Coronary artery (tissue), 2 donors: ENCODE measurements at regions not wholly inside any gene's neighbourhood (a gene's known extent, or its start where the extent isn't known, plus 50 kb on each side); places are given as distances from the start of the nearest gene placed in this dataset.

Source experiments
- DNase-seq: peaks from one replicate; pipeline ENCODE4 v3.0.0-alpha.2; 2017; ENCODE audit warnings: low spot score
- H3K27ac ChIP-seq, 2 donors: fragments of 200-600 bp; sonication (generic); one replicate each; pipeline ENCODE4 v1.5.1; 2016 to 2019
- H3K4me3 ChIP-seq: fragments of 200-600 bp; sonication (generic); 2 replicates; pipeline ENCODE4 v1.5.1; 2016; ENCODE audit warnings: mild to moderate bottlenecking, moderate library complexity
- TF ChIP-seq, protein P1 (sequence below): fragments of 200-600 bp; sonication (generic); IDR thresholded peaks from one replicate; pipeline ENCODE4 v1.5.1; 2019; ENCODE audit warnings: antibody characterized with exemption

GRCh38 chr11:90668502-90668901 is 445.7 kb upstream of the CHORDC1 start:
- TF ChIP-seq, protein P1, sequence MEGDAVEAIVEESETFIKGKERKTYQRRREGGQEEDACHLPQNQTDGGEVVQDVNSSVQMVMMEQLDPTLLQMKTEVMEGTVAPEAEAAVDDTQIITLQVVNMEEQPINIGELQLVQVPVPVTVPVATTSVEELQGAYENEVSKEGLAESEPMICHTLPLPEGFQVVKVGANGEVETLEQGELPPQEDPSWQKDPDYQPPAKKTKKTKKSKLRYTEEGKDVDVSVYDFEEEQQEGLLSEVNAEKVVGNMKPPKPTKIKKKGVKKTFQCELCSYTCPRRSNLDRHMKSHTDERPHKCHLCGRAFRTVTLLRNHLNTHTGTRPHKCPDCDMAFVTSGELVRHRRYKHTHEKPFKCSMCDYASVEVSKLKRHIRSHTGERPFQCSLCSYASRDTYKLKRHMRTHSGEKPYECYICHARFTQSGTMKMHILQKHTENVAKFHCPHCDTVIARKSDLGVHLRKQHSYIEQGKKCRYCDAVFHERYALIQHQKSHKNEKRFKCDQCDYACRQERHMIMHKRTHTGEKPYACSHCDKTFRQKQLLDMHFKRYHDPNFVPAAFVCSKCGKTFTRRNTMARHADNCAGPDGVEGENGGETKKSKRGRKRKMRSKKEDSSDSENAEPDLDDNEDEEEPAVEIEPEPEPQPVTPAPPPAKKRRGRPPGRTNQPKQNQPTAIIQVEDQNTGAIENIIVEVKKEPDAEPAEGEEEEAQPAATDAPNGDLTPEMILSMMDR, result no peak
- no peak for DNase-seq
- Histone ChIP-seq H3K4me3 (no peak overlapping the region), H3K27ac (no peak overlapping the region)

- no peak for DNase-seq
- Histone ChIP-seq H3K27ac (no peak overlapping the region), H3K4me3 (no peak overlapping the region)
- TF ChIP-seq, protein P1, result no peak
Measured at GRCh38 chr11:90661233-90661632, 438.4 kb upstream of the CHORDC1 start.

- TF ChIP-seq, protein P1, result no peak
- Histone ChIP-seq H3K27ac (no peak overlapping the region), H3K4me3 (no peak overlapping the region)
- DNase-seq, result no peak
Measured at GRCh38 chr11:90656171-90656570, 433.3 kb upstream of the CHORDC1 start.

- DNase-seq, result no peak
- H3K27ac ChIP-seq, result no peak overlapping the region
- no peak overlapping the region for H3K4me3 ChIP-seq
- TF ChIP-seq, protein P1, result no peak
Measured at GRCh38 chr11:90650153-90650552, 427.3 kb upstream of the CHORDC1 start.

DNA sequence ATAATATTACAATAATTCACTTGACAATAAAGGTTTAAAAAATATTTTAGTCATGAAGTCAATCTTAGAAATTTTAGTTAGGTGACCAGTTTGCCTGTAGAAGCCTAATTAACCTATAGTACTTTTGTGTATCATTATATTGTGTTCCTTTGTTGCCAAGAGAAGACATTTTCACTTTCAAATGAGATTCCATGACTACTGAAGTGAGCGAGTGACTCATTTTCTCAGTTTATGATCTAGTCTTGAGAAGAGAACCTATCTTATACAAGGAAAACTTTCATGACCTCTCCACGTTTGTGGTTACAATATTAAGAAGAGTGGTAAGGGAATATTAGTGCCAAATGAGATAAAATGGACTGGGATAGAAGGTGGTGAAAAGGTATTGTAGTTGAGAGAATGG is 423.9 kb upstream of the CHORDC1 start:
- Histone ChIP-seq H3K27ac (no peak overlapping the region), H3K4me3 (no peak overlapping the region)
- TF ChIP-seq, protein P1, result no peak
- DNase-seq, result no peak

- Histone ChIP-seq H3K4me3 (no peak overlapping the region), H3K27ac (no peak overlapping the region)
- no peak for DNase-seq
- TF ChIP-seq, protein P1, result no peak
Measured at GRCh38 chr11:90646266-90646665, 423.4 kb upstream of the CHORDC1 start.

DNA sequence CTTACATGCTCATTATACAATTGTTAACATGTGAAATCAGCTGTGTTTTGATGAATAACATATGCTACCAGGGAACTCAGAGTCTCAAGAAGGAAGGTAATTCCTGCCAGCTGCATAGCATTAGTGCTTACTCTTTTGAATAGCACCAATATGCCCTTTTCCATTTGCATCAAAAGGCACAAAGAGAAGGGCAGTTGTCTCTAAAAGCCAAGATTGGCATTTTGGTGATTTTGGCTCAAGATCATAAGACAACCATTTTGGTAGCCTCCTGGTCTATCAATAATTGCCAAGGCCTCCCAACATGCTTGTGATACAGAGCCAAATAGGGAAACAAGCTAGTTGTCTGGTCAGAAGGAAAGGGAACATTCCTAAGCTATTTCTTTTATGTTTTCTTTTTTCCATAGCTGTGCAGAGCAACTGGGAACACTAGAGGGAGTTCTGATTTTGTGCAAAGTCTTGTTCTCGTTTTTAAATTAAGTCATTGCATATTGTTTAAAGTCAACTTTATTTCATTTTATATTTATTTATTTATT is 416.7 kb upstream of the CHORDC1 start:
- TF ChIP-seq, protein P1, result no peak
- Histone ChIP-seq H3K4me3 (no peak overlapping the region), H3K27ac (no peak overlapping the region)
- no peak for DNase-seq
